ENCODE measurements at regions not wholly inside any gene's neighbourhood (a gene's known extent, or its start where the extent isn't known, plus 50 kb on each side); places are given as distances from the start of the nearest gene placed in this dataset.

DNA sequence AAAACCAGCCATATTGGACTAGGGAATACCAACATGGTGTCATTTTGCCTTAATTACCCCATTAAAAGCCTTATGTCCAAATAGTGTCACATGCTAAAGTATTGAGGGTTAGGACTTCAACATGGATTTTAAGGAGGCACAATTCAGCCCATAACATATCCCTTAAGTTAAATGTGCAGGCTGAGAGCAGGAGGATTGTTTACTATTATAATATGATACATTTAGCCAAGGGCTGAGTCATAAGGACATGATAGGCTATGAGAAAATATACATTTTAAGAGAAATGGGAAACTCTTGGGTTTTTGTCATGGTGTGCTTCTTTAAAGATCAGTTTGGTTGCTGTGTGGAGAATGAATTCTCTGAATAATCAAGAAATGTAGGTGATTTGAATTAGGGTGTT is 136.8 kb downstream of the RDH14 start:
- TF ChIP-seq, protein P1, sequence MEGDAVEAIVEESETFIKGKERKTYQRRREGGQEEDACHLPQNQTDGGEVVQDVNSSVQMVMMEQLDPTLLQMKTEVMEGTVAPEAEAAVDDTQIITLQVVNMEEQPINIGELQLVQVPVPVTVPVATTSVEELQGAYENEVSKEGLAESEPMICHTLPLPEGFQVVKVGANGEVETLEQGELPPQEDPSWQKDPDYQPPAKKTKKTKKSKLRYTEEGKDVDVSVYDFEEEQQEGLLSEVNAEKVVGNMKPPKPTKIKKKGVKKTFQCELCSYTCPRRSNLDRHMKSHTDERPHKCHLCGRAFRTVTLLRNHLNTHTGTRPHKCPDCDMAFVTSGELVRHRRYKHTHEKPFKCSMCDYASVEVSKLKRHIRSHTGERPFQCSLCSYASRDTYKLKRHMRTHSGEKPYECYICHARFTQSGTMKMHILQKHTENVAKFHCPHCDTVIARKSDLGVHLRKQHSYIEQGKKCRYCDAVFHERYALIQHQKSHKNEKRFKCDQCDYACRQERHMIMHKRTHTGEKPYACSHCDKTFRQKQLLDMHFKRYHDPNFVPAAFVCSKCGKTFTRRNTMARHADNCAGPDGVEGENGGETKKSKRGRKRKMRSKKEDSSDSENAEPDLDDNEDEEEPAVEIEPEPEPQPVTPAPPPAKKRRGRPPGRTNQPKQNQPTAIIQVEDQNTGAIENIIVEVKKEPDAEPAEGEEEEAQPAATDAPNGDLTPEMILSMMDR (IDR thresholded peaks at IDR 0.05) = no peak
- no peak for TF ChIP-seq POLR2A (IDR thresholded peaks at IDR 0.05)
